SU-DHL-6 (cell line): ENCODE measurements at regions not wholly inside any gene's neighbourhood (a gene's known extent, or its start where the extent isn't known, plus 50 kb on each side); places are given as distances from the start of the nearest gene placed in this dataset.

ENCODE experiments used
- H2AFZ ChIP-seq: fragments of 200-600 bp; sonication (generic); 2 replicates; pipeline ENCODE4 v1.6.1; 2014; ENCODE audit warnings: low read depth, mild to moderate bottlenecking, moderate library complexity, mixed read lengths, antibody characterized with exemption, low read length; ENCODE audit not compliant: severe bottlenecking
- H3F3A ChIP-seq: fragments of 200-600 bp; shearing (Covaris generic); 2 replicates; pipeline ENCODE4 v1.6.0; 2016; ENCODE audit warnings: antibody characterized with exemption, mild to moderate bottlenecking; ENCODE audit not compliant: insufficient read depth
- H3K27ac ChIP-seq: fragments of 200-600 bp; sonication (generic); 2 replicates; pipeline ENCODE4 v1.5.1; 2016; ENCODE audit warnings: low read depth, mild to moderate bottlenecking, low read length, moderate library complexity, mixed read lengths
- H3K27me3 ChIP-seq: fragments of 200-600 bp; sonication (generic), shearing (Covaris generic); 2 replicates; pipeline ENCODE4 v1.6.0; 2014; ENCODE audit warnings: mild to moderate bottlenecking, low read length
- H3K36me3 ChIP-seq: fragments of 200-600 bp; sonication (generic); 2 replicates; pipeline ENCODE4 v1.6.1; 2014; ENCODE audit warnings: mild to moderate bottlenecking, low read length, mixed read lengths
- H3K4me2 ChIP-seq: fragments of 300-600, 200-600 bp; shearing (Covaris generic), sonication (generic); 2 replicates; pipeline ENCODE4 v1.6.0; 2014; ENCODE audit warnings: low read length, low read depth, mild to moderate bottlenecking; ENCODE audit not compliant: poor library complexity, severe bottlenecking
- H3K4me3 ChIP-seq: fragments of 200-600 bp; sonication (generic); 2 replicates; pipeline ENCODE4 v1.5.1; 2014; ENCODE audit warnings: antibody characterized with exemption, low read length, mild to moderate bottlenecking, mixed read lengths; ENCODE audit not compliant: insufficient read depth, poor library complexity, severe bottlenecking
- H3K79me2 ChIP-seq: fragments of 200-600 bp; sonication (generic); 2 replicates; pipeline ENCODE4 v1.6.1; 2014; ENCODE audit warnings: mild to moderate bottlenecking, low read length, moderate library complexity; ENCODE audit not compliant: insufficient read depth
- H3K9ac ChIP-seq: fragments of 200-600 bp; sonication (generic); 2 replicates; pipeline ENCODE4 v1.7.0; 2014; ENCODE audit warnings: mild to moderate bottlenecking, low read length
- H3K9me2 ChIP-seq: fragments of 200-600 bp; sonication (generic); replicated peaks from 2 replicates; pipeline ENCODE4 v1.6.1; 2014; ENCODE audit warnings: low read length; ENCODE audit not compliant: insufficient read depth
- H3K9me3 ChIP-seq: fragments of 200-600 bp; sonication (generic); 2 replicates; pipeline ENCODE4 v1.6.1; 2014; ENCODE audit warnings: low read length, mixed read lengths; ENCODE audit not compliant: insufficient read depth
- H4K20me1 ChIP-seq: fragments of 200-600 bp; sonication (generic); 2 replicates; pipeline ENCODE4 v1.6.1; 2014; ENCODE audit warnings: low read depth, mild to moderate bottlenecking, antibody characterized with exemption, low read length, moderate library complexity, mixed read lengths
- EZH2phosphoT487 ChIP-seq: fragments of 200-600 bp; sonication (generic), shearing (Covaris generic); conservative IDR thresholded peaks from 2 replicates; pipeline ENCODE4 v1.6.1; 2018; ENCODE audit warnings: mild to moderate bottlenecking, antibody characterized with exemption, low read length, moderate library complexity, mixed read lengths
- TF ChIP-seq, protein P1 (sequence below): fragments of 200-600 bp; sonication (generic); IDR thresholded peaks from one replicate; pipeline ENCODE4 v1.5.1; 2017; ENCODE audit warnings: antibody characterized with exemption, mild to moderate bottlenecking, low read length, moderate library complexity; ENCODE audit not compliant: insufficient read depth, poor library complexity, severe bottlenecking

DNA sequence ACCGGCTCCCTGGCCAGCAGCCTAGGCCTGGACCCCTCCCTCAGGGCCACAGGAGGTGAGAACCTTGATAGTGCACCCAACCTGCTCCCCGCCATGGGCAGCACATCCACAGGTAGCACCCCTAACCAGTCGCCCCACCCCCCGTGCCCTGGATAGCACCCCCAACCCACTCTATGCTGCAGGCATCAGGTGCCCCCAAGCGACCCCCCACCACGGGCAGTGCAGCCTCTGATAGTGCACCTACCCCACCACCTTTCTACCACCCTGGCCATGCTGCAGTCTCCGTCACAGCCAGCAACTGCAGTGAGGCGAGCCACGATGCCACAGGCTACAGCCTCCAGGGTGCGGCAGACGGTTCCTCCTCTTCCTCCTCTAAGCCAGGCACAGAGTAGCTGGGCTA is 55.6 kb downstream of the SOWAHC start:
- H3K9me2 ChIP-seq = no peaks in the 10 kb centered on the region
- no peaks in the 10 kb centered on the region for H4K20me1 ChIP-seq
- no peaks in the 10 kb centered on the region for H3K27me3 ChIP-seq
- H3K4me3 ChIP-seq = no peak overlapping the region
- no peaks in the 10 kb centered on the region for H3F3A ChIP-seq
- no peak overlapping the region for H3K27ac ChIP-seq
- no peaks in the 10 kb centered on the region for H3K79me2 ChIP-seq
- no peak overlapping the region for H2AFZ ChIP-seq
- no peaks in the 10 kb centered on the region for H3K9me3 ChIP-seq
- TF ChIP-seq, protein P1, sequence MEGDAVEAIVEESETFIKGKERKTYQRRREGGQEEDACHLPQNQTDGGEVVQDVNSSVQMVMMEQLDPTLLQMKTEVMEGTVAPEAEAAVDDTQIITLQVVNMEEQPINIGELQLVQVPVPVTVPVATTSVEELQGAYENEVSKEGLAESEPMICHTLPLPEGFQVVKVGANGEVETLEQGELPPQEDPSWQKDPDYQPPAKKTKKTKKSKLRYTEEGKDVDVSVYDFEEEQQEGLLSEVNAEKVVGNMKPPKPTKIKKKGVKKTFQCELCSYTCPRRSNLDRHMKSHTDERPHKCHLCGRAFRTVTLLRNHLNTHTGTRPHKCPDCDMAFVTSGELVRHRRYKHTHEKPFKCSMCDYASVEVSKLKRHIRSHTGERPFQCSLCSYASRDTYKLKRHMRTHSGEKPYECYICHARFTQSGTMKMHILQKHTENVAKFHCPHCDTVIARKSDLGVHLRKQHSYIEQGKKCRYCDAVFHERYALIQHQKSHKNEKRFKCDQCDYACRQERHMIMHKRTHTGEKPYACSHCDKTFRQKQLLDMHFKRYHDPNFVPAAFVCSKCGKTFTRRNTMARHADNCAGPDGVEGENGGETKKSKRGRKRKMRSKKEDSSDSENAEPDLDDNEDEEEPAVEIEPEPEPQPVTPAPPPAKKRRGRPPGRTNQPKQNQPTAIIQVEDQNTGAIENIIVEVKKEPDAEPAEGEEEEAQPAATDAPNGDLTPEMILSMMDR = no peak
- no peak for TF ChIP-seq EZH2phosphoT487
- no peak overlapping the region for H3K9ac ChIP-seq
- no peak overlapping the region for H3K4me2 ChIP-seq
- H3K36me3 ChIP-seq = no peaks in the 10 kb centered on the region

DNA sequence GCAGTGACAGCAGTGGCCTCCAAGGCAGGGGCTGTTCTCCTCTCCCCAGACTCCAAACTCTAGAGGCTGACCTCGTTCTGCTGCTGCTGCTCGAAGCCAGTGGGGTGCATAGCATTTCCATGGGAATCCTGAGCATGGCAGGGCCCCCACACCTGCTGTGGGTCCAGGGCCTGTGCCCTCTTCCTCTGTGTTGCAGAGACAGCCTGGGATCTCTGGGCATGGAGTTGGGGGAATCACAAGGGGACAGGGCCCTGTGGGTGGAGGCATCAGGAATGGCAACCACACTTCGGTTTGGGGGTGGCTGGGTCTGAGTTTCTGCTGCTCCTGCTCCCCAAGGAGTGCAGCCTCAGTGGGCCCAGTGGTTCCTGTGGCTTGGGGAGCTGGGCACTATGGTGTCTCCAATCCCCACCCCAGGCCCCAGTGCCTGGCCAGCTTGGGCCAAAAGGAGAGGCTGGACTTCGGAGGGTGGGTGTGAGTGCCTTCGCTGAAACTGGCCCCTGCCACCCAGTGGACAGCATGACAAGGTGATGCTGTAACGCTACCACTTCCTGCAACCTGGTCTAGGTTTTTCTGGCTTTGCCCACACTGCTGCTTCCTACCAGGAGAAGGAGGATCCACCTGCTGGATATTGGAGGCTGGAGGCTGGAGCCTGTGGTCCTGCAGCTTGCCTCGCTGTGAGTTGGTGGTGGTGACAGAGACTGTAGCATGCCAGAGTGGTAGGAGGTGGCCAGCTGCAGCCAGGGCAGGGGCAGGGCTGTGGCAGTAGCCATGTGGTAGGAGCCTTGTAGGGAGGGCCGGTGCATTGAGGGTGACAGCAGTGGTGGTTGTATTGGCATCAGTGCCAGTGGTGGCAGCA is 56.6 kb downstream of the SOWAHC start:
- Histone ChIP-seq H3K4me2 (no peak overlapping the region), H2AFZ (no peak overlapping the region), H3K9me3 (no peaks in the 10 kb centered on the region), H3F3A (no peaks in the 10 kb centered on the region), H3K4me3 (no peak overlapping the region), H3K79me2 (no peaks in the 10 kb centered on the region), H3K9me2 (no peaks in the 10 kb centered on the region), H3K9ac (no peak overlapping the region), H3K27ac (no peak overlapping the region), H4K20me1 (no peaks in the 10 kb centered on the region), H3K27me3 (no peaks in the 10 kb centered on the region), H3K36me3 (no peaks in the 10 kb centered on the region)
- TF ChIP-seq EZH2phosphoT487 = no peak
- TF ChIP-seq, protein P1 = no peak

DNA sequence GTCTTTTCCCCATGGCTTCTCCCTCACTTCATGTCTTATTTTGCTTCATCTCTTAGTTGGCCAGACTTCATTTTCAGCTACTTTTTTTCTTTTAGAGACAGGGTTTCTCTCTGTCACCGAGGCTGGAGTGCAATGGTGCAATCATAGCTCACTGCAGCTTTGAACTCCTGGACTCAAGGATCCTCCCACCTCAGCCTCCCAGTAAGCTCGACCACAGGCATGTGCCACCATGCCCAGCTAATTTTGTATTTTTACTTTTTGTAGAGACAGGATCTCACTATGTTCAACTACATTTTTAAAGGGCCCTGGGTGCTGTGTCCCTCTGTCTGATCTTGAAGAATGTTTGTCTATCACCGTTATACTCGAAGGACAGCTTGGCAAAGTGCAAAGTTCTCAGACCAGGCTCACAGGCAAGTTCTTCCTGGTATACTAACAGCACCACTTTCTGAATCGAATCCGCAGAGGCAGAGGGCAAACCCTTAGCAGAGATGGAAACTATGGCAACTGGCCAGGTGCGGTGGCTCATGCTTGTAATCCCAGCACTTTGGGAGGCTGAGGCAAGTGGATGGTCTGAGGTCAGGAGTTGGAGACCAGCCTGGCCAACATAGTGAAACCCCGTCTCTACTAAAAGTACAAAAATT is 60.9 kb downstream of the SOWAHC start:
- Histone ChIP-seq H3K4me3 (no peak overlapping the region), H3K9me2 (no peaks in the 10 kb centered on the region), H3K79me2 (no peaks in the 10 kb centered on the region), H3K9me3 (no peaks in the 10 kb centered on the region), H3K9ac (no peak overlapping the region), H4K20me1 (no peaks in the 10 kb centered on the region), H3K36me3 (no peaks in the 10 kb centered on the region), H3K4me2 (no peak overlapping the region), H3K27me3 (no peaks in the 10 kb centered on the region), H3K27ac (no peak overlapping the region), H2AFZ (no peak overlapping the region), H3F3A (no peaks in the 10 kb centered on the region)
- TF ChIP-seq, protein P1 = no peak
- no peak for TF ChIP-seq EZH2phosphoT487
